GM18909 (cell line): ENCODE measurements at regions not wholly inside any gene's neighbourhood (a gene's known extent, or its start where the extent isn't known, plus 50 kb on each side); places are given as distances from the start of the nearest gene placed in this dataset.
"Not testable (repeated sequence)": the region's sequence is repeated elsewhere in the genome, so short reads cannot be mapped to it uniquely, and the experiment has no call there.

Experiments used
- ATAC-seq: cut with Tn5 transposase; IDR thresholded peaks from one replicate; pipeline ENCODE4 v1.9.1; 2021; ENCODE audit warnings: mild to moderate bottlenecking; ENCODE audit not compliant: unreplicated experiment, poor library complexity

DNA sequence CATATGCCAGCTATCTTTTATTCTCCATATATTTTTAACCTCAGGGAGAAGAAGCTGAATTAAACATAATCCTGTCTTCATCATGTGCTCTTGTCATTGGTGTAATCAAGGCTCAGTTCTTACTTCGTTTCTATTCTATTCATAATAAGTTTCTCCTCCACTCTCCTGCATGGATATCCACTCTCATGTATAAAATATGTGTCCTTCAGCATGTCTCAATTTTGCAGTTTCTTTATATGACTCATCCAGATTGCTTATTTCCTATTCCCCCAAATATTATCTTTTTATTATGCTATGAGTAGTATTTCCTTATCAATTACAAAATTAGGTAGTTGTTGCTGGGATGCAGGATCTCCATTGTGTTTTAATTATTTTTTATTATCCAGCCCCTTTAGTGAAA is 643.7 kb upstream of the ACO1 start:
- ATAC-seq = no peak

DNA sequence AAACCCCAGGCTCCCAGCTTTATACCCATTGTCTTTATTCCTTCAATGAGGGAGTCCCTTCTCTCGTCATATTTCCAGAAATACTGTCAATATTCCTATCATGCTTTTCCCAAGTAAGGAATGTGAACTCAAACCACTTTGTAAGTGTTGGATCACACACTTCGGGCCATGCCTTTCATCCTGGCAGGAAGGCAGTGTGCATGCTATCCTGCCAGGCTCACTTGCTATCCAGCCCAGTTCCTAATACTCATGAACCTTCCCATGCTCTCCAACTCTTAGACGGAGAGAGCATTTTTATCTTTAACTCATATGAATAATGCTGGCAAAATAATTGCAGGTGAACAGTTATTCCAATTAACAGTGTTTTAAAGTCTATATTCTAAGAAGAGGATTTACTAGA is 639.9 kb upstream of the ACO1 start:
- no peak for ATAC-seq

DNA sequence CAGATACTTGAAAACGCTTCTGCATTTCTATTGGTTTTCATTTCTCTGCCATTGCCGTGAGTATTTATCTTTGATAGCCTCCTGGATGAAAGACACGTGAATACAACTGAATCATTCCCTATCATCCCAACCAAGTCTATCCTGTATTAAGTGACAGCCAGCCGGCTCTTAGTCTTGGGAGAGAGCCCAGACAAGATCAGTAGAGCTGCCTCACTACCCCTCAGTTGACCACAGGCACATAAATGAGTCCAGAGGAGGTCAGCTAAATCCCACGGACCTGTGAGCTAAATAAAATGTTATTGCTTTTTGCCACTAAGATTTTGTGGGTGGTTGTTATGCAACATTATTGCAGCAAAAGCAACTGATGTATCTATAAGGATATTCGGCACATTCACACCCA is 639.0 kb upstream of the ACO1 start:
- no peak for ATAC-seq

GRCh38 chr9:31745886-31746285 is 638.6 kb upstream of the ACO1 start:
- no peak for ATAC-seq

GRCh38 chr9:31753756-31754155 is 630.7 kb upstream of the ACO1 start:
- ATAC-seq = no peak

- ATAC-seq = no peak
Measured at GRCh38 chr9:31759703-31760102, 624.7 kb upstream of the ACO1 start.

GRCh38 chr9:31774021-31774420 is 610.4 kb upstream of the ACO1 start:
- ATAC-seq = not testable (repeated sequence)

- no peak for ATAC-seq
Measured at GRCh38 chr9:31774571-31774970, 609.9 kb upstream of the ACO1 start.

DNA sequence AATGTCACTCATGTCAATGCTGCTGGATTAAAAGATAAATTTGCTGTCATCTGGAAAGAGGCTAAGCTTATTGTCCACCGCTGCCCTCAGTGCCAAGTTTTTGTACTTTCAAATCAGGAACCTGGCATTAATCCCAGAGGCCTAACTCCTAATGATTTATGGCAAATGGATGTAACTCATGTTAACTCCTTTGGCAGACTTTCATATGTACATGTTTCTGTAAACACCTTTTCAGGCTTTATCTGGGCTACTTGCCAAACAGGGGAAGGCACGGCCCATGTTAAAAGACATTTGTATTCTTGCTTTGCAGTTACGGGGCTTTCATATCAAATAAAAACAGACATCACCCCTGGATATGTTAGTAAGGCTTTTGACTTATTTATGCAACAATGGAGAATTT is 608.0 kb upstream of the ACO1 start:
- no peak for ATAC-seq

- no peak for ATAC-seq
Measured at GRCh38 chr9:31783491-31783890, 601.0 kb upstream of the ACO1 start.

GRCh38 chr9:31790720-31791119 is 593.7 kb upstream of the ACO1 start:
- no peak for ATAC-seq

DNA sequence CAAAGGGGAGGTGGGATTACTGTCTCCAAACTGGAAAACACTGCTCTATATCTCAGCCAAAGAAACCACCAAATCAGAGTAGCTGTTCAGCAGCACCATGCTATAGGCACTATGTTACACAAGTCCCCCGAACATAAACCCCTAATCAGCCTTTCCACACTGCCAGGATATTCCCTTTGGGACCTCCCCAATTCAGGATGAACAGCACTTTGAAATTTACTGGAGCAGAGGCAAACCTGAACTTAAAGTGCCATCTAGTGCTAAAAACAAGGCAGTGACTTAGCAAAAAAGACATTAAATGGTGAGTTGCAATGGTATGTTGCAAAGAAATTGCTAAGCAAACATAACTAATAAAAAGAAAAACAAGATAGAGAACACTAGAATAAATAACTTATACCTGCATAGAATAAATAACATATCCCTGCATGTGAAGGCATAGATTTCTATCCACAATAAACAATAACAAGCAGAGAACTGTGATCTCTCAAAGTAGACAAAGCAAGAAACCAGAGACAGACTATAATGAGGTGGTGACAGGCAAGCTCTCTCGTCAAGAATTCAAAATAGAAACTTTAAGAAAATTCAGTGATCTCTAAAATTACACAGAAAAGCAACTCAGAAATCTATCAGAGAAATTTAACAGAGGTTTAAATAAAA is 584.4 kb upstream of the ACO1 start:
- no peak for ATAC-seq

DNA sequence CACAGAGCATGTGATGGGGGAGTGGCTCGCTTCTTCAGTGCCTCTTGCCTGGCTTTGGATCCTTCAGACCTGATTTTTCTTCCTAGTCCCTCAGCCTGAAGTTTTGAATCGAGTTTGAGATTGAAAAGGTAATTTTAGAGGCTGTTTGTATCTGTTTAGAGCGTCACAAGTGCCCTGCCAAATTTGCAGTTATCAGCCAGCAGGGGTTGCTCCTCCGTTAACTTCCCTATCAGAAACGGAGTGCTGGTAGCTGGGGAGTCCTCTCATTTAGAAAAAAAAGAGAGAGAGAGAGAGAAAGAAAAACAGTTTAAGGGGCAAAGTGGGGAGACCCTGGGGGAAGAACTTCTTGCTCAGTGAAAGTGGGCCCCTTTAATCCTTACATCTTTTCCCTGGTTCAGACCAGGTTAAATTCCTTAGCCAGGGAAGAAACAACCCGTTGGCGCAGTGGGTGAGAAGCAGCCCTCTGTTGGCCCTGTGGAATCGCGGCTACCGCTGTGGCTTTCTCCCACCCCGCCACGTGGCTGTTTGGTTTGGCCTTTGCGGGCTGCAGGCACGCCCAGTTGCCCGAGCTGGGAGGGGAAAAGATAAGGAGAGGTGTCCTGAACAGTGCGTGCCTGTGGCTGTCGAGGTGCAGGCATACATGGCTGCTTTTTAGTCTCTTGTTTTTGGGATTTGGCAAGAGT is 576.7 kb upstream of the ACO1 start:
- ATAC-seq = no peak

- no peak for ATAC-seq
Measured at GRCh38 chr9:31808766-31809165, 575.7 kb upstream of the ACO1 start.

- ATAC-seq = no peak
Measured at GRCh38 chr9:31820426-31820825, 564.0 kb upstream of the ACO1 start.

- no peak for ATAC-seq
Measured at GRCh38 chr9:31821583-31821982, 562.9 kb upstream of the ACO1 start.

DNA sequence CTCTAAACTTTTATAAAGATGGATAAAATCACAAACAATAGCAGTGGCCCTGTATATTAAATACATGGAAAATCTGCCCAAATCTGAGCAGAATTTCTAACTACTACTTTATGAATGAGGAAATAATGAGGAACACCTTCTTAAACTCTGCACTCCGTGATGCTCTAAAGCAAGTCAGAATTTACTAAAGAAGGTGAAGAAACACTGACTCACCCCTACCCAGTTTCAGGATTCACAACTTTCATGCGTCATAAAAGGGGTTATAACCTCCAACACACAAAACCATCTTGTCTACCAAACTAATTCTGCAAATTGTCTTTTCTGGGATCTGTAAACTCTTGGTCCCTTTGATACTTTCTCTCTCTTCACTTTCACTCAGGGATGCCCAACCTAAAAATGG is 561.1 kb upstream of the ACO1 start:
- no peak for ATAC-seq

GRCh38 chr9:31824860-31825259 is 559.6 kb upstream of the ACO1 start:
- no peak for ATAC-seq

DNA sequence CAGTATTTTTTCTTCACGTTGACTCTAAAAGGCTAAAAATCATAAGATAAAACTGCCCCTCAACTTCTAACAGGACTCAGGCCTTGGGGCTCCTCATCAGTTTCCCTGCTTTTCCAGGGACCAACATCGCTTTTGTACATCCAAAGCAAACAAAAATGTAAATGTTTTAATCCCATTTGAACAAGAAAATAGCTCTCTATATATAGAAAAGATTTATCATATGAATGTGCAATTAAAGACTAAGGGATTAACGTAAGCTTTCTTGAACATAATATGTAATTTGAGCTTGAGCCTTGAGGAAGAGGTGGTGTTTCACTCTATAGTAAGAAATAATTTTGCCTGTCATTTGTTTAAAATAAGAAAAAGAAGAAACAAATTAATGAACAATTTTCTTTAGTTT is 547.2 kb upstream of the ACO1 start:
- no peak for ATAC-seq

DNA sequence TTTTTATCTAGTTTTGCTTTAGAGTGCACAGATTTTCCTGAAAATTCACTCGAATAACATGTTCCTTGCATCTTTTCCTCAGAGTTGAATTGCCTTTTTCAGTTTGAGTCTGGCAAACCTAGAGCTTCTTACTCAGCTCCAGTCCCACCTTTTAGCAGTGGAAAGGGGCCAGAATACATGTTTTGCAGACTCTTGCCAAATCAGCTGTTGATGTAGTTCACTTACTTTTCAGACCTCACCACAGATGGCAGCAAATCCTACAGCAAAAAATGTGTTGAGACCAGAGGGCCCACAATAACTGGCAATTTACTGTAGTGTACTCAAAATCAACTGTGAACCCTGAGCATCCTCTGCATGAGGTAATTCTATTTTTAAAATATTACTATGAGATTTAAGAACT is 545.2 kb upstream of the ACO1 start:
- ATAC-seq = no peak

- ATAC-seq = no peak
Measured at GRCh38 chr9:31840702-31841101, 543.7 kb upstream of the ACO1 start.

GRCh38 chr9:31847963-31848362 is 536.5 kb upstream of the ACO1 start:
- ATAC-seq = no peak
